Testis (tissue), 2 donors: ENCODE measurements at regions not wholly inside any gene's neighbourhood (a gene's known extent, or its start where the extent isn't known, plus 50 kb on each side); places are given as distances from the start of the nearest gene placed in this dataset.

ENCODE experiments used
- DNase-seq: peaks from one replicate; pipeline ENCODE4 v3.0.0-alpha.2; 2019
- H3K27ac ChIP-seq, 2 donors: fragments of 200-600 bp; sonication (generic); one replicate each; pipeline ENCODE4 v1.5.1; 2019
- H3K27me3 ChIP-seq: fragments of 200-600 bp; sonication (generic); one replicate; pipeline ENCODE4 v1.5.1; 2019
- H3K36me3 ChIP-seq: fragments of 200-600 bp; sonication (generic); one replicate; pipeline ENCODE4 v1.5.1; 2017; ENCODE audit warnings: low read depth; ENCODE audit errors: missing control alignments
- H3K4me1 ChIP-seq: fragments of 200-600 bp; sonication (generic); one replicate; pipeline ENCODE4 v1.5.1; 2019
- H3K4me3 ChIP-seq, 2 donors: fragments of 200-600 bp; sonication (generic); one replicate each; pipeline ENCODE4 v1.5.1; 2017 to 2019
- H3K9me3 ChIP-seq: fragments of 200-600 bp; sonication (generic); one replicate; pipeline ENCODE4 v1.5.1; 2017
- POLR2A ChIP-seq: fragments of 450-650 bp; IDR thresholded peaks from one replicate; pipeline ENCODE4 v1.6.1; 2017; ENCODE audit warnings: antibody characterized with exemption, mild to moderate bottlenecking, moderate library complexity
- WGBS, 2 donors: methylation state at CpG; one replicate each; pipeline ENCODE4 v1.1.5; 2018; 5-methylcytosine and 5-hydroxymethylcytosine counted together
- intact Hi-C: fragments of 100-400 bp; cut with DNase I; formaldehyde crosslinking; loops from one replicate; pipeline ENCODE4 v1.15.1; 2023; ENCODE audit warnings: low total_unique reads
- TF ChIP-seq, protein P1 (sequence below), 3 experiments: fragments of 450-650 bp in 2 of 3; fragments of 200-600 bp in 1 of 3; sonication (generic) in 1 of 3; IDR thresholded peaks; one replicate each; pipeline ENCODE4 v1.5.1; 2016 to 2019; ENCODE audit warnings: antibody characterized with exemption in 3 of 3, mild to moderate bottlenecking in 2 of 3, moderate library complexity in 1 of 3

DNA sequence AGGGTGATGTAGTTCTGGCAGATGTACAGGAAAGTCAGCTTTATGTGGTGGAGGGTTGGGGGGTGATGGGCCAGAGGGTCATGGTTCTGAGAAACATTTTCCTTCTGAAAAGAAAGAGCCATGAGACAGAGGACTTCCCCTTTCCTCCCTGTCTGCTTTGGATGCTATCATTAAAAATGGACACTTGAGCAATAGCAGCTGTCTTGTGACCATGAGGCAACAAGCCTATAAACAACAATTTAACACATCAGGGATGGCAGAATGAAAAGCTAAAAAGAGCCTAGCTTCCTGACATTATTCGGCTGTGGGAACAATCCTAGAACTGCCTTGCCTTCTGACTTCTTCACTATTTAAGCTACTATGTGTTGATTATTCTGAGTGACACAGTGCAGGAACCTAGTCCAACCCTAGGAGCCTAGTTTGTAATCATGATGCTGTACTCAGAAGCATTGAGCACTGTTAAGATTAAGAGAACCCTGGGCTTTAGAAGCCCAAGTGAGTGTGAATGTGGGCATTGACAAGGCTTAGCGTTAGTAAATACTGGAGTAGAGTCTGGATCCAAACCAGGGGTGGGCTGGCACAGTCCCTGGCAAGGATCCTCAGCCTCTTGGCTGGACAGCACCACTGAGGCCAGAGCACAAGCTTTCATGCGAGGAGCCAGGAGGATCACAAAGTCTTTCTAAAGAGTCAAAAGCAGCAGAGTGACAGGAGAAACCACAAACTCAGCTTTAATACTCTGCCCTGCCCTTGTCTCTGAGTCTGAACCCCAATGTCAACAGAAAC is 178.5 kb upstream of the EGFLAM start:
- Histone ChIP-seq H3K36me3 (no peaks in the 10 kb centered on the region), H3K9me3 (no peaks in the 10 kb centered on the region), H3K4me1 (no peaks in the 10 kb centered on the region), H3K4me3 (no peak overlapping the region), H3K27ac (no peak overlapping the region), H3K27me3 (no peaks in the 10 kb centered on the region)
- no peak for DNase-seq
- TF ChIP-seq POLR2A: no peak
- TF ChIP-seq, protein P1, sequence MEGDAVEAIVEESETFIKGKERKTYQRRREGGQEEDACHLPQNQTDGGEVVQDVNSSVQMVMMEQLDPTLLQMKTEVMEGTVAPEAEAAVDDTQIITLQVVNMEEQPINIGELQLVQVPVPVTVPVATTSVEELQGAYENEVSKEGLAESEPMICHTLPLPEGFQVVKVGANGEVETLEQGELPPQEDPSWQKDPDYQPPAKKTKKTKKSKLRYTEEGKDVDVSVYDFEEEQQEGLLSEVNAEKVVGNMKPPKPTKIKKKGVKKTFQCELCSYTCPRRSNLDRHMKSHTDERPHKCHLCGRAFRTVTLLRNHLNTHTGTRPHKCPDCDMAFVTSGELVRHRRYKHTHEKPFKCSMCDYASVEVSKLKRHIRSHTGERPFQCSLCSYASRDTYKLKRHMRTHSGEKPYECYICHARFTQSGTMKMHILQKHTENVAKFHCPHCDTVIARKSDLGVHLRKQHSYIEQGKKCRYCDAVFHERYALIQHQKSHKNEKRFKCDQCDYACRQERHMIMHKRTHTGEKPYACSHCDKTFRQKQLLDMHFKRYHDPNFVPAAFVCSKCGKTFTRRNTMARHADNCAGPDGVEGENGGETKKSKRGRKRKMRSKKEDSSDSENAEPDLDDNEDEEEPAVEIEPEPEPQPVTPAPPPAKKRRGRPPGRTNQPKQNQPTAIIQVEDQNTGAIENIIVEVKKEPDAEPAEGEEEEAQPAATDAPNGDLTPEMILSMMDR (IDR thresholded peaks at IDR 0.05): no peak
- WGBS, 2 donors: 81 to 89% methylated on average over 3 of the region's 3 CpGs
- intact Hi-C loops: no loop called here

DNA sequence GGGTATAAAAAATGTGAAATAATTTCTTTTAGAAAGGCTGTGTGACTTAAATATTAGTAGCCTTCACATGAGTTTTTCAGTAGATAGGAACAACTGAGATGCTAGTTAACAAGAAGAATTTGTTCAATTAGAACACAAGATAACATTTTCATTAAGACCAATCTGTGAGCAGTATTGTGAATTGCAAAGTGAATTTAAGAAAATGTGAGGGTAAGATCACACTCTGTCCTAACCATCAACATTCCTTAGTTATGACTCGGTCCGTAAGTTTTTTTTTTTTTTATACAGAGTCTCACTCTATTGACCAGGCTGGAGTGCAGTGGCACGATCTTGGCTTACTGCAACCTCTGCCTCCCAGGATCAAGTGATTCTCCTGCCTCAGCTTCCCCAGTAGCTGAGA is 180.2 kb upstream of the EGFLAM start:
- no peaks in the 10 kb centered on the region for H3K36me3 ChIP-seq
- intact Hi-C loops: no loop called here
- 67 to 76% methylated on average over 3 of the region's 3 CpGs for WGBS, 2 donors

DNA sequence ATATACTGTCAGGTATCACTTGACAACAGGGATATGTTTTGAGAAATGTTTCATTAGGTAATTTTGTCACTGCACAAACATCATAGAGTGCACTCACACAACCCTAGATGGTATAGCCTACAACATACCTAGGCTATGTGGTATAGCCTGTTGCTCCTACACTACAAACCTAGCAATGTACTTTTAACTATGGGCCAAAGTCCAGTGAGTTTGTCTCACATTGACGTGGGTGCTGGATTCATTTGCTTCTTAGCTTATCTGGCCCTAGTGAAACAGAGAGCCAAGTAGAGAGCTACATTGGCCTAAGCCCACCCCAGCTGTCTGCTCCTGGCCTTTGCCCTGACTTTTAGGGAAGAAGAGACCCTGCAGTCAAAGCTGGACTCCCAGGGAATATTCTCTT is 180.7 kb upstream of the EGFLAM start:
- H3K9me3 ChIP-seq: no peaks in the 10 kb centered on the region
- intact Hi-C loops: no loop called here
- no peak for TF ChIP-seq POLR2A
- TF ChIP-seq, protein P1 (IDR thresholded peaks at IDR 0.05): no peak
- DNase-seq: no peak
- no peaks in the 10 kb centered on the region for H3K36me3 ChIP-seq
- no peaks in the 10 kb centered on the region for H3K4me1 ChIP-seq
- no peak overlapping the region for H3K4me3 ChIP-seq
- no peaks in the 10 kb centered on the region for H3K27me3 ChIP-seq
- no peak overlapping the region for H3K27ac ChIP-seq
- 46 to 48% methylated on average over 1 of the region's 1 CpG for WGBS, 2 donors

More for the DNA sequence above, 180.2 kb upstream of the EGFLAM start:
- no peaks in the 10 kb centered on the region for H3K27me3 ChIP-seq
- H3K4me3 ChIP-seq: no peak overlapping the region
- TF ChIP-seq, protein P1 (IDR thresholded peaks at IDR 0.05): no peak
- no peak for TF ChIP-seq POLR2A
- DNase-seq: no peak
- no peaks in the 10 kb centered on the region for H3K4me1 ChIP-seq
- no peaks in the 10 kb centered on the region for H3K9me3 ChIP-seq
- no peak overlapping the region for H3K27ac ChIP-seq

DNA sequence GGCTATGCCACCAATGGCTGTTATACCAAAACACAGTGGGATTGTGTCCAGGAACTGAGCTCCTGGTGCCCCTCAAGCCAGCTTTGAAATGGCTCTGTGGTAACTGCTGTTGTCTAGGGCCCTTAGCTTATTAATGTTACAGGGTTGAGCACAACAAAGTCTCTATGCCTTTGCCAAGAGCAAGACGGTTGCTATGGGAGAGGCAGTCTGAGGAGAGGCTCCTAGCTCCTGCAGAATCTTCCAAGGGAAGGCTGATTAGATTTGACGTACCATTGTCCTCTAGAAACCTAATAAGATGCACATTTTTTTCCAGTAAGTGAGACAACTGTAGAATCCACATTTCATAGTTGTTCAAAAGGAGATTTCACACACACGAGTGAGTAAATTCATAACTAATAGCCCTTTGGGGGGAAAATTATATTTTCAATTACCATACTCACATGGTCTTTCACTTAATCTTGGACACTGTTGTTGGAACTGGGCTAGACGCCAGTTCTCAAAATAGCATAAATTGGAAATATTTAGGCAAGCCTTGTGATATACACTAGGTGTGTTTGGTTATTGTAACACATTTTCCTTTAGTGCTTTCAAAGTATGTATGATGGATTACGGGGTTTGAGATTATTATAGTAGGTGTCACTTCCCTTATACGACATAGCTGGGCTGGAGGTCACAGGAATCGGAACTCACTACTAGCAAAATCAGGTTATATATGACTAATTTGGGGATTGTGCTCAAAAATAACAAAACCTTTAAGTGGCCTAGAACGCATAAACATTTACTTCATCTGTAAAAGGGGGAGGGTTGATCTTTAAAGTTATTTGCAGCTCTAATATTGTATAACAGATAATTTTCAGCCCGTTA is 186.3 kb upstream of the EGFLAM start:
- WGBS, 2 donors: 62 to 68% methylated on average over 9 of the region's 9 CpGs
- intact Hi-C loops: no loop called here
- H3K27ac ChIP-seq: no peak overlapping the region
- H3K36me3 ChIP-seq: no peaks in the 10 kb centered on the region
- H3K4me1 ChIP-seq: no peaks in the 10 kb centered on the region
- no peak for TF ChIP-seq POLR2A
- TF ChIP-seq, protein P1 (IDR thresholded peaks at IDR 0.05): no peak
- no peak overlapping the region for H3K4me3 ChIP-seq
- no peaks in the 10 kb centered on the region for H3K9me3 ChIP-seq
- H3K27me3 ChIP-seq: no peaks in the 10 kb centered on the region
- DNase-seq: no peak
